Glutamatergic neuron (in vitro differentiated cells): ENCODE measurements at regions not wholly inside any gene's neighbourhood (a gene's known extent, or its start where the extent isn't known, plus 50 kb on each side); places are given as distances from the start of the nearest gene placed in this dataset.

Experiments used
- DNase-seq: peaks from one replicate; pipeline ENCODE4 v3.0.0; 2022
- H3K27ac Mint-ChIP-seq: one replicate; pipeline ENCODE4 v1.8.0; 2020; ENCODE audit warnings: mild to moderate bottlenecking, mixed read lengths, inconsistent platforms; ENCODE audit not compliant: unreplicated experiment
- H3K27me3 Mint-ChIP-seq: one replicate; pipeline ENCODE4 v1.8.0; 2020; ENCODE audit warnings: mild to moderate bottlenecking, moderate library complexity, mixed read lengths, inconsistent platforms; ENCODE audit not compliant: unreplicated experiment
- H3K36me3 Mint-ChIP-seq: one replicate; pipeline ENCODE4 v1.8.0; 2020; ENCODE audit warnings: mild to moderate bottlenecking, mixed read lengths, inconsistent platforms; ENCODE audit not compliant: unreplicated experiment
- H3K4me1 Mint-ChIP-seq: one replicate; pipeline ENCODE4 v1.8.0; 2020; ENCODE audit warnings: mild to moderate bottlenecking, low read depth, mixed read lengths, inconsistent platforms; ENCODE audit not compliant: unreplicated experiment
- H3K4me3 Mint-ChIP-seq: one replicate; pipeline ENCODE4 v1.8.0; 2020; ENCODE audit warnings: mild to moderate bottlenecking, mixed read lengths, inconsistent platforms; ENCODE audit not compliant: unreplicated experiment
- H3K9me3 Mint-ChIP-seq: one replicate; pipeline ENCODE4 v1.8.0; 2020; ENCODE audit warnings: mild to moderate bottlenecking, moderate library complexity, mixed read lengths, inconsistent platforms; ENCODE audit not compliant: unreplicated experiment
- TF ChIP-seq, protein P1 (sequence below): fragments of 200-600 bp; sonication (generic); IDR thresholded peaks from one replicate; pipeline ENCODE4 v1.5.0; 2021; ENCODE audit not compliant: partially characterized antibody, unreplicated experiment

DNA sequence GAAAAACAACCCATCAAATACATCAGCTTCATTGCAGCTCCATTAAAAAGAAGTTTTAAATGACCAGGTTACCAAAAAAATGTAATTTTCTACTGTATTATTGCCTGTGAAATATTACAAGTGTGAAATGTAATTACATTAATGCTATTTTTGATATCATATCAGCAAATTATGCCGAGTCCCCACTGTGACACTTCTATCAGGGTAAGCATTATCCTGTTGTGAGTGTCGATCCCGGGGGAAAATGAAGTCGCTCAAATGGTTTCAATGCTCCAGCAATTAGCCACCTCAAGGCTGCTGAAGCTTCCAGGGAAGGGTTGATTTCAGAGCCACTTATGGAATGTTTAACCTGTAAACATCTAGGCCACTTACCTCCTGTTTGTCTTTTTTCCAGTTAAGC lies 70.4 kb downstream of the RCN1 start:
- no peaks in the 10 kb centered on the region for H3K27me3 Mint-ChIP-seq
- no peak for DNase-seq
- no peaks in the 10 kb centered on the region for H3K9me3 Mint-ChIP-seq
- TF ChIP-seq, protein P1, sequence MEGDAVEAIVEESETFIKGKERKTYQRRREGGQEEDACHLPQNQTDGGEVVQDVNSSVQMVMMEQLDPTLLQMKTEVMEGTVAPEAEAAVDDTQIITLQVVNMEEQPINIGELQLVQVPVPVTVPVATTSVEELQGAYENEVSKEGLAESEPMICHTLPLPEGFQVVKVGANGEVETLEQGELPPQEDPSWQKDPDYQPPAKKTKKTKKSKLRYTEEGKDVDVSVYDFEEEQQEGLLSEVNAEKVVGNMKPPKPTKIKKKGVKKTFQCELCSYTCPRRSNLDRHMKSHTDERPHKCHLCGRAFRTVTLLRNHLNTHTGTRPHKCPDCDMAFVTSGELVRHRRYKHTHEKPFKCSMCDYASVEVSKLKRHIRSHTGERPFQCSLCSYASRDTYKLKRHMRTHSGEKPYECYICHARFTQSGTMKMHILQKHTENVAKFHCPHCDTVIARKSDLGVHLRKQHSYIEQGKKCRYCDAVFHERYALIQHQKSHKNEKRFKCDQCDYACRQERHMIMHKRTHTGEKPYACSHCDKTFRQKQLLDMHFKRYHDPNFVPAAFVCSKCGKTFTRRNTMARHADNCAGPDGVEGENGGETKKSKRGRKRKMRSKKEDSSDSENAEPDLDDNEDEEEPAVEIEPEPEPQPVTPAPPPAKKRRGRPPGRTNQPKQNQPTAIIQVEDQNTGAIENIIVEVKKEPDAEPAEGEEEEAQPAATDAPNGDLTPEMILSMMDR = no peak
- no peak overlapping the region for H3K27ac Mint-ChIP-seq
- peaks cover 3% of the 10 kb centered on the region for H3K4me1 Mint-ChIP-seq
- no peaks in the 10 kb centered on the region for H3K36me3 Mint-ChIP-seq
- no peak overlapping the region for H3K4me3 Mint-ChIP-seq

DNA sequence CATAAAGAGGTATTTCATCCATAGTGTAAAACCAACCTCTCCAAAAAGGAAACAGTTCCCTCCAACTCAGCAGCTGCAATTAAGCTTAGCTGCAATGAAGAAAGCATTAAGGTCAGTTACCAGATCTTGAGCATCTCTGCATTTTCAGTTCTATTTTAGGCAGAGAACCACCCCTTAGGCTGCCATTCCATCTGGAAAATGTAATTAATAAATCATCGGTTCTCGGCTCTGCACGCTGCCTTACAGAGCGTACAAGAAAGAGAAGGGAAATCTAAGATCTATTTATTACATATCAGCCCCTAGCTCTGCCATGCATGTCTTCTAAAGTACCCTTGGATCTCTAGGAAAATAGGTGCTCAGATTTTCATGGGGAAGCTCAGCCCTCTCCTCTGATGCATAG lies 71.5 kb downstream of the RCN1 start:
- no peak for DNase-seq
- TF ChIP-seq, protein P1 = no peak
- Mint-ChIP-seq H3K36me3 (no peaks in the 10 kb centered on the region), H3K27me3 (no peaks in the 10 kb centered on the region), H3K4me3 (no peak overlapping the region), H3K27ac (no peak overlapping the region), H3K4me1 (peaks cover 3% of the 10 kb centered on the region), H3K9me3 (no peaks in the 10 kb centered on the region)

DNA sequence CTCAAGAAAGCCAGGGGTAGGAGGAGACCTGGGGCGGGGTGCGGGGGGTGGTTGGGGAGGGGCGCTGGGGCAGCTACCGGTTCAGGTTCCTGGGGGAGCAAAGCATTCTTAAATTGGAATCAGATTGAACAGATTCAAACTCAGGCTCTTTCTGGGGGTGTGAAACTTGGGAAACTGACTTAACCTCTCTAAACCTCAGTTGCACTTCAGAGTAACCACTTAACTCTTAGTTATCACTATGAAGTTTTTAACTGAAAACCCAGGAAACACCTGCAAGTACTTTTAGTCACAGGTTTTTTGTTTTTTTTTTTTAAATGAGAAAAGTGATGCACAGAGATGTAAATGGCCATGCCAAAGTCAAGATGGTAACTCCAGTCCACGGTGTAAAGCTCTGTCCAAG lies 72.0 kb downstream of the RCN1 start:
- Mint-ChIP-seq H3K4me3 (no peak overlapping the region), H3K27ac (no peak overlapping the region), H3K27me3 (no peaks in the 10 kb centered on the region), H3K4me1 (peaks cover 3% of the 10 kb centered on the region), H3K36me3 (no peaks in the 10 kb centered on the region), H3K9me3 (no peaks in the 10 kb centered on the region)
- DNase-seq = no peak
- TF ChIP-seq, protein P1 = no peak

DNA sequence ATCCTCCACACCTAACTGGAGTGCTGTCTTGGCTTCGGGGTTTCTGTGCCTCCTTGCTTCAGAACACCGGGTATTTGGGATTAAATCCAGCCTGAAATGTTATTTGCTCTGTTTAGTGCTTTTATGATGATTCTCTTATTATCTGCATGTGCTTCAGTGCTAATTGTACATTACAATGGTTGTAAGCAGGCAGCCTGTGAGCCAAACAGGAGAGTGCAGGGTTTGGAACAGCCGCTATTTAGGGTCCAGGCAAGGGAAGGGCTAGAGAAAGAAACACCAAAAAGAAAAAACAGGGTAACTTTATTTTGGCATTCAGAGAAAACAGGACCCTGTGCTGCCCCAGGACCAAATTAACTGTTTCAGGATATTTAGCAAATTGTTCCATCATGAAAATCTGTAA lies 72.7 kb downstream of the RCN1 start:
- no peak for DNase-seq
- H3K27ac Mint-ChIP-seq = no peak overlapping the region
- no peaks in the 10 kb centered on the region for H3K9me3 Mint-ChIP-seq
- H3K27me3 Mint-ChIP-seq = no peaks in the 10 kb centered on the region
- no peak overlapping the region for H3K4me3 Mint-ChIP-seq
- no peaks in the 10 kb centered on the region for H3K36me3 Mint-ChIP-seq
- peaks cover 3% of the 10 kb centered on the region for H3K4me1 Mint-ChIP-seq
- TF ChIP-seq, protein P1 = no peak

DNA sequence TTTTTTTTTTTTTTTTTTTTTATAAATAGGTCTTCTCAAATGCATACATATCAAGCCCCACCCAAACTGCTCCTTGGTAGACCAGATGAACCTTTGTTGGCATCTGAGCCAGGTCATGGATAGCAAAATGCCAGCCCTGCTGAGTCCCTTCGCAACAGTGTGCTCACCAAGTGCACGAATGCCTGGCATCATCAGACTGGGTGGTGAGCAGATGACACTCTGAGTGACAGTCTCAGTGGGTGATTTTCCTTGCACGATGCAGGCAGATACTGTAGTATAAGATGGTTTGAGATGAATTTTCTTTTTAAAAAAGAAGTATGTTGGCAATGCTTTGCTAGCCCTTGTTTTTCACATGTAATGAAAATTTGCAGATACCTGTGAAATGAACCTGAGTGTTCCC lies 74.0 kb downstream of the RCN1 start:
- Mint-ChIP-seq H3K9me3 (no peaks in the 10 kb centered on the region), H3K36me3 (no peaks in the 10 kb centered on the region), H3K27me3 (no peaks in the 10 kb centered on the region), H3K4me1 (peaks cover 14% of the 10 kb centered on the region), H3K27ac (no peak overlapping the region), H3K4me3 (no peak overlapping the region)
- TF ChIP-seq, protein P1 = no peak
- no peak for DNase-seq
